Neuron (in vitro differentiated cells): ENCODE measurements at regions not wholly inside any gene's neighbourhood (a gene's known extent, or its start where the extent isn't known, plus 50 kb on each side); places are given as distances from the start of the nearest gene placed in this dataset.

Source experiments
- H2AFZ ChIP-seq: one replicate; pipeline ENCODE4 v1.6.1; 2013; ENCODE audit warnings: low read depth, mild to moderate bottlenecking, inconsistent platforms, low read length, moderate library complexity
- H3K27me3 ChIP-seq: one replicate; pipeline ENCODE4 v1.6.1; 2013; ENCODE audit warnings: low read length; ENCODE audit not compliant: insufficient read depth
- H3K36me3 ChIP-seq: one replicate; pipeline ENCODE4 v1.6.1; 2013; ENCODE audit warnings: low read length; ENCODE audit not compliant: insufficient read depth
- H3K4me1 ChIP-seq: one replicate; pipeline ENCODE4 v1.6.1; 2013; ENCODE audit warnings: low read length; ENCODE audit not compliant: insufficient read depth
- H3K4me3 ChIP-seq: 2 replicates; pipeline ENCODE4 v1.5.1; 2013; ENCODE audit warnings: mild to moderate bottlenecking, low read length, moderate library complexity
- H3K9me3 ChIP-seq: one replicate; pipeline ENCODE4 v1.6.1; 2013; ENCODE audit warnings: low read length

DNA sequence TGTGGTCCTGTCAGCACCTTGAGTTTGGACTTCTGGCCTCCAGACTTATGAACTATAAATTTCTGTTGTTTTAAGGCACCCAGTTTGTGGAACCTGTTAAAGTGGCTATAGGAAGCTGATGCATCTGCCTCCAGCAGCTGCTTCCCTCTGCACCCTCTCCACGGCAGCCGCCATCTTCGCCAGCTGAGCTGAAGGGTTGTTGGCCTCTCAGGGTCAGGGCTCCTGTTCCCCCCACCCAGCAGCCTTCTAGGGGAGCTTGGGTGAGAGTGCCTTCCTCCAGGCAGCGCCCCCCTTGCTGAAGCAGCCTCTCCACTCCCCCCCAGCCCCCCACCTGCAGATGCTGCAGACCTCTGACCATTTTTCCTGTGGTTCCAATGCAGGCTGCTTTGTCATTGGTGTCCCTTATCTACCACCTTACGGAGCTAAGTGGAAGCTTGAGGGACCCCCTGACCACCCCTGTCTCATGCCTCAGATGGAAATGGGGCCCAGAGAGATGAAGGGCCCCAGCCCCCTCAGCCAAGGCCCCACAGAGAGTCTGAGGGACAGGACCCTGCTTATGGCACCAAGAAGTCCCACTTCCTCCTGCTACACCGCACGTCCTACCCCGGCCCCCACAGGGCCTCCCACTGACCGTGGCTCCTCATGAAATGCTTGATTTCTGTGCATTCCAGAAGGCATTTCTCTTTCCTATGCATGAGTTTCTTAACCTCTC is 61.4 kb upstream of the TLE3 start:
- H3K27me3 ChIP-seq = peaks cover 15% of the 10 kb centered on the region
- no peak overlapping the region for H3K4me3 ChIP-seq
- no peak overlapping the region for H2AFZ ChIP-seq
- H3K36me3 ChIP-seq = no peaks in the 10 kb centered on the region
- H3K9me3 ChIP-seq = no peaks in the 10 kb centered on the region
- H3K4me1 ChIP-seq = peaks cover 4% of the 10 kb centered on the region

DNA sequence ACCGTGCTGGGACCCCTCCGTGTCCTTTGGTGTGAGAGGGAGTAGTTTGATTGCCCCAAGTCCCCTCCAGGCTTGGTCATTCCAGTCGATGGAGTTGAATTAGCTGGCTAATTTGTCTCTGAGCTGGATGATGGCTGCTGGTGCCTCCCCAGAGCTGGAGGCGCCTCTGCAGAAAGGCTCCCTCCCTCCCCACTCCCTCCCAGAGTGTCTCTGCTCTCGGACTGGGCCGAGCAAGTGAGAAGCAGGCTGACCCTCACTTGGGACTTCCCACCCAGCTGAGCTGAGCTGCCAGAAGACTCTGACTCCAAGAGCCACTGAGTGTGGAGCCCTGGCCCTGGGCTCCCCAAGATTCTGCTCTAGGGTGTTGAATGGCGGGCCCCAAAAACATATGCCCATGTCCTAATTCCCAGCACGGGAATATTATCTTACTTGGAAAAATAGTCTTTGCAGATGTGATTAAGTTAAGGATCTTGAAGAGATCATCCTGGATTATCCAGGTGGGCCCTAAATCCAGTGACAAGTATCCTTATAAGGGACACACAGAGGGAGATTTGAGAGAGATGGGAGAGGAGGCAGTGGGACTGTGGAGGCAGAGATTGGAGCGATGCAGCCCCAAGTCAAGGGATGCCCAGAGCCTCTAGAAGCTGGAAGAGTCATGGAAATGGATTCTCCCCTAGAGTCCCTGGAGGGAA is 60.7 kb upstream of the TLE3 start:
- H3K4me1 ChIP-seq = peaks cover 9% of the 10 kb centered on the region
- peaks cover 18% of the 10 kb centered on the region for H3K27me3 ChIP-seq
- no peaks in the 10 kb centered on the region for H3K9me3 ChIP-seq
- H3K4me3 ChIP-seq = no peak overlapping the region
- H2AFZ ChIP-seq = no peak overlapping the region
- no peaks in the 10 kb centered on the region for H3K36me3 ChIP-seq

DNA sequence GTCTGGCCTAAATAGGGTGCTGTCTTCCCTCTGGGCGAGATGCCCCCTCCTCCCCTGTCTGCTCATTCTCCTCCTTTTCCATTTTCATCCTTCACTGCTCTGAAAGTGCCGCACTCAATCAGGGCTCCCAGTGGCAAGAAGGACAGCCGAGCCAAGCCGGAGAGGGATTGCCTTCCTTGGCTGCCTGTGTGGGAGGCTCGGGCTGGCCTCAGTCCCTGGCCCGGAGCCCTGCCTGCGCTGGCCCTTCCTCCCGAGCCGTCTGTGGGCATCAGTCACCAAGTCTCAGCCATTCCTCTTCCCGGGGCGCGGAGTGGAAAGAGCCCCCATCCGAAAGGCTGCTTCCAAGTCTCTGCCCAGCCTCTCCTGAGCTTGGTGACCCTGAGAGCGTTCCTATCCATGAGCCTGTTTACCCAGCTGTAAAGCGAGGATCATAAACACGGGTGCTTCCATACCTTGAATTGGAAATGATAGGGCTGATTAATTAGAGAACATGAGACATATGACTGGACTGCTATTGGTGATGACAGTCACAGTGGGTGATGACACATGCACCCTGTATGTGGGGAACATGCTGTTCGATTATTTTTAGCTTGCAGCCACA is 59.1 kb upstream of the TLE3 start:
- Histone ChIP-seq H3K27me3 (peaks cover 18% of the 10 kb centered on the region), H3K36me3 (no peaks in the 10 kb centered on the region)

DNA sequence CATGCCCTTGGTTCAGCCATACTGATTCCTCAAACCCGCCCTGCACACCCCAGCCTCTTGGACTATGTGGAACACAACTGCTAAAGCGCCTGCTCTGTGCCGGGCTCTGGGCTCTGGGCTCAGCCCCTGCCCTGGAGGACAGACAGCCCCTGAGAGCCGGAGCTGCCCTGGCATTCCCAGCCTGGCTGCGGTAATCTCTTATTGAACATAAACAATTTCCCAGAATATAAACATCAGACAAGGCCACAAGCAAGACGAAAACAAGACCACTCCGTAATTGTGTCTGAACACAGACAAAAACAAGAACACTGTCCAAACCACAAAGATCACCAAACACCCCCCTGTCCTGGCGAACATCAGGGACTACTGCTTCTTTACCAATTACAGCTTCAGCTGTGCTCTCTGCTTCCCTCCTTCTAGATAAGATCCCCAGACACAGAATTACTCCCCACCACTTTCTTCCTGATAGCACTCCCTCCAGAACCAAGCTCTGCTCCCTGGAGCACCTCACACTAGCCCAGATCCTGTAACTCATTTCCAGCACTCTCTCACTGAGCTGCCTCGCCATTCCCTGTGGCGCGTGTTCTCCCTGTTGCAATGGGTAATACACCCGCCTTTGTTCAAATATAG is 57.1 kb upstream of the TLE3 start:
- H3K36me3 ChIP-seq = no peaks in the 10 kb centered on the region
- H3K9me3 ChIP-seq = no peaks in the 10 kb centered on the region
- no peak overlapping the region for H3K4me3 ChIP-seq
- peaks cover 18% of the 10 kb centered on the region for H3K27me3 ChIP-seq
- H2AFZ ChIP-seq = no peak overlapping the region
- H3K4me1 ChIP-seq = peaks cover 9% of the 10 kb centered on the region

More for the DNA sequence above, 59.1 kb upstream of the TLE3 start:
- Histone ChIP-seq H2AFZ (no peak overlapping the region), H3K4me3 (no peak overlapping the region), H3K9me3 (no peaks in the 10 kb centered on the region), H3K4me1 (peaks cover 9% of the 10 kb centered on the region)

DNA sequence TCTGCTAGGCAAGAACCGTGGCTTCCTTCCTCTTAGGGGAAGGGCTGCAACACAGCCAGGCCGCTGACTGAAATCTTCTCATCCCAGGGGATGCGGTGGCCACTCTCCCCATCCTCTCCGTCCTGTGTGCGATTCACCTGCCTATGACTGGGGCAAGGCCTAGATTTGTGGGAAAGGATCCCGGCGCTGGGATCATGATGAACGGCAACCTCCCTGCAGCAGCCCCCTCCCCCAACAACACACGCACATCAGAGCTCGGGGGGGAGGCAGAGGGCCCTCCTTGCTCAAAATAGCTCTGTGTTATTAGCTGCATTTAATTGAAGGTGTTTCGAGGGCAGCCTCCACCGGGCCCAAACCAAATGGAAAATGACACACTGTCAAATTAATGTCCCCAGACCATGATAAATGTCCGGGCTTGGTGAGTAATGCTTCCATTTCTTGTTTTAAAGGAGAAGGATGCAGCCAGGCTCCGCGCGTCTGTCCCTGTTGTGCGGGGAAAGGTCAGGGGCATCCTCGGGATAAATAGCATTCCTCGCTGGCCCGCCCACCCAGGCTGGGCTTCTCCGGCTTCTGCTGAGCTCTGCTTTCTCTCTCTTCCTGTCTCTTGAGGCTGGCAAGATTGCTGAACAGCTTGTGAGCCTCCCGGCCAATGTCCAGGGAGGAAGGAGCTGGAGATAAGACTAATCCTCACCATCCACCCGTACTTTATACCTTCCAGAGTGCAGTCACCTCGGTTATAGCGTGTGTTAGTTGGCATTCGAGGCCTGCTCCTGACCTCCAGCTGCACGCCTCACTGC is 56.4 kb upstream of the TLE3 start:
- H3K4me3 ChIP-seq = no peak overlapping the region
- H3K27me3 ChIP-seq = peaks cover 18% of the 10 kb centered on the region
- no peak overlapping the region for H2AFZ ChIP-seq
- no peaks in the 10 kb centered on the region for H3K9me3 ChIP-seq
- no peaks in the 10 kb centered on the region for H3K36me3 ChIP-seq
- peaks cover 9% of the 10 kb centered on the region for H3K4me1 ChIP-seq

DNA sequence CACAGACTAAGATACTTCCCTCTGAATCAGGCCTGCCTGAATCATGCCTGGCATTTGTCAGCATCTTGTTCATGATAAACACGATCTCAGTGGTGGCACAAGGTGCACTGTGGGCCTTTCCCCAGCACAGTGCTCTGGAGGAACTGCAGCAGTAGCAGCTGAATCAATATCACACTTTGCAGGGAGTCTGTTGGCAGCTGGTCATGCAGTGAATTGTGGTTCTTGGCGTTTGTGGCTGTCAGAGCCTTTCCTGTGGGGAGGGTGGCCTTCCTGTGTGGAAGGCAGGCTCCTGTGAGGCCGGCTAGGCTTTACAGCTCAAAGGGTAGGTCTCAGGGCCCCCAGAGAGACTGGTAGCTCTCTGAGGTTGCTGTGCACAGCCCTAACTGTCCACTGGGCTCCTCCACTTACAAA is 54.4 kb upstream of the TLE3 start:
- H2AFZ ChIP-seq = no peak overlapping the region
- no peaks in the 10 kb centered on the region for H3K9me3 ChIP-seq
- peaks cover 14% of the 10 kb centered on the region for H3K27me3 ChIP-seq
- H3K4me3 ChIP-seq = no peak overlapping the region
- no peaks in the 10 kb centered on the region for H3K36me3 ChIP-seq
- H3K4me1 ChIP-seq = peaks cover 9% of the 10 kb centered on the region

DNA sequence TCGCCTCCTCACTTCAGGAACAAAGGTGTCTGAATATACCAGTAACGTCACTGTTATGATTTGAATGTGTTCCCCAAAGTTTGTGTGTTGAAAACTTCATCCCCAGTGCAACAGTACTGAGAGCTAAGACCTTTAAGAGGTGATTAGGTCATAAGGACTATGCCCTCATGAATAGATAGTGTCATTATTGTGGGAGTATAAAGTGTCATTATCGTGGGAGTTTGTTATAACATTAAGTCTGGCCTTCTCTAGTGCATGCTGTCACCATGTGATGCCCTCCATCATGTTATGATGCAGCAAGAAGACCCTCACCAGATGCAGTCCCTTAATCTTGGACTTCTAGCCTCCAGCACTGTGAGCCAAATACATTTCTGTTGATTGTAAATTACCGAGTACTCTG is 53.7 kb upstream of the TLE3 start:
- Histone ChIP-seq H3K4me3 (no peak overlapping the region), H3K27me3 (peaks cover 12% of the 10 kb centered on the region), H2AFZ (no peak overlapping the region), H3K9me3 (no peaks in the 10 kb centered on the region), H3K36me3 (no peaks in the 10 kb centered on the region), H3K4me1 (peaks cover 9% of the 10 kb centered on the region)

DNA sequence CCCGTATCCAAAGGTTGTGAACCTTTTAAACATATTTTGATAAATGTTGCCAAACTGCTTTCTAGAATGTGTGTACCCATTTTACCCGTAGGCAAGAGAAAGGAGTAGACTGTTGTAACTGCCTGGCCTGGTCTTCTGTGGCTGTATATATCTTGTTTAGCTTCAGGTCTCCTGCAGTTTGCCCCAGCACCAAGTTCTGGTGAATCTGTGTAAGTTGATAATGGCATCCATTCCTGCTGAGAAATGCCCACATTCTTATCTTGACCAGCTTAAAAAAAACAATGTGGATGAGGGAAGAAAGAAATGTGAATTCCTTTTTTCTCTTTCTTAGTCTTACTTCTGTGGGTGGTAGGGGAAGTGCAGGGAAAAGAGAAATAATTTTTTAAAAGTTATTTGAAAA is 53.3 kb upstream of the TLE3 start:
- H3K4me1 ChIP-seq = peaks cover 9% of the 10 kb centered on the region
- no peak overlapping the region for H2AFZ ChIP-seq
- peaks cover 12% of the 10 kb centered on the region for H3K27me3 ChIP-seq
- no peaks in the 10 kb centered on the region for H3K9me3 ChIP-seq
- H3K36me3 ChIP-seq = no peaks in the 10 kb centered on the region
- H3K4me3 ChIP-seq = no peak overlapping the region

DNA sequence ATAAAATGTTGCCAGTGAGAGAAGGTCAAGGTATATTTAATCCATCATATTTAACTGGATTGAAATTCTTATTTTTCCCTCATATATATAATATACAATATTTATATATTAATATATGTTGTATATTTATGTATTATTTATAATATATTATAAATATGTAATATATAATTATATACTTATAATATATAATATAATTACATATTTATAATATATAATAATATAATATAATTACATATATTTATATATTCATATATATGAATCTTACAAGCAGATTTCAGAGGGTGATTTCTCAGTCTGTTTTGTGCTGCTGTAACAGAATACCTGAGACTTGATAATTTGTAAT is 52.7 kb upstream of the TLE3 start:
- Histone ChIP-seq H3K9me3 (no peaks in the 10 kb centered on the region), H3K4me1 (peaks cover 9% of the 10 kb centered on the region), H2AFZ (no peak overlapping the region), H3K4me3 (no peak overlapping the region), H3K27me3 (peaks cover 12% of the 10 kb centered on the region), H3K36me3 (no peaks in the 10 kb centered on the region)

DNA sequence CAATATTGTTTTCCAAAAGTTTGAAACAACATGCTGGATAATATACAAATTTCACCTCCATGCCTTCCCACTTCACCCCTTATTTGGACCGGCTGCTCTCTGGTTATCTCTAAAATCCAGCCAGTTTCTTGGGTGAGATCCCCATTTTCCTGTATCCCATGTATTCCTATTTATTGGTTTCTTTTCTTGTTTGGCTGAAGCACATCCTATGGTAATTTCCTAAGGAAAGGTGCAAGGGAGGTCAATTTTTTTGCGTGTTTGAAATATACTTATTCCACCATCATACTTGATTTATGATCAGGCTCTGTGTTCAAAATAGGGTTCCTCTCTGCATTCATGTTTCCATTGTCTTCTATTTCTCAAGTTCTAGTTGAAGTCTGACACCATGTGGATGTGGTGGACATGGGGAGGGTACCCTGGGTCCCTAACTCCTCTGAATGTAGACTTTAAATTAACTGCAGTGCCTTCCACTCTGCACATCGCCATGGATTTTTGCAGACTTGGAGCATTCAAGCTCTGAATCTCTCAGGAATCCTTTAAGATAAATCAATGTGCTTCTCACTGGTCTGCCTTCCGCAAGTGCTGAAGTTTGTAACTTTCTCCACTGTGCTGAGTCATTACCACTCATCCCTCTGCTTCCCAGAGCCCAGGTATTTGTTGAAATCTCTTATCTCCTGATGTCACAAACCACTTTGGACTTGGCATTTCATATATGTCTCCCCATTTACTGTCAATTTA is 52.1 kb upstream of the TLE3 start:
- Histone ChIP-seq H3K9me3 (no peaks in the 10 kb centered on the region), H3K36me3 (no peaks in the 10 kb centered on the region), H2AFZ (no peak overlapping the region), H3K4me3 (no peak overlapping the region), H3K4me1 (peaks cover 11% of the 10 kb centered on the region), H3K27me3 (peaks cover 7% of the 10 kb centered on the region)

DNA sequence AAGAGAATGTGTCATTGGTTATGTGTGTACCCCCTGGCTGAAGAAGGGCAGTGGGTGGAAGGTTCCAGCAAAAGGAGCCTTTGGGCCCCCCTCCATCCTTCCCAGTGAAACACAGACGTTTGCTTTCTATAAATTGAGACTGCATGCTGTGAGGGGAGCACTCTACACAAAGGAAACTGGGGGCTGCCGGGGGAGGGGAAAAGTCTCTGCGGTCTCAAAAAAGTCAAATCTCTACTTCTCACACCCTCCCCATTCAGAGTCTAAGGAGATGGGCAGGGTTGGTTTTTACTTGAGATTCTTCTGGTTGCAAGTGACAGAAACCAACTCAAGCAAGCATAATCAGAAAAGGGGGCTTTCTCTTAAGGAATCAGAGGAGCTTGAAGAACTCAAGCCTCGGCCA is 50.1 kb upstream of the TLE3 start:
- Histone ChIP-seq H2AFZ (no peak overlapping the region), H3K4me1 (peaks cover 2% of the 10 kb centered on the region), H3K36me3 (no peaks in the 10 kb centered on the region), H3K27me3 (no peaks in the 10 kb centered on the region), H3K4me3 (no peak overlapping the region), H3K9me3 (no peaks in the 10 kb centered on the region)
